A549 (cell line): ENCODE measurements at regions not wholly inside any gene's neighbourhood (a gene's known extent, or its start where the extent isn't known, plus 50 kb on each side); places are given as distances from the start of the nearest gene placed in this dataset.

Source experiments
- ATAC-seq, 2 experiments: fragments of 200-7000 bp in 1 of 2; fragments of >200 bp in 1 of 2; cut with Nextera tagmentation in 1 of 2; cut with Tn5 transposase in 1 of 2; 3 replicates each; pipeline versions ENCODE4 v1.8.0 to v1.9.1; 2018 to 2020; ENCODE audit warnings: mild to moderate bottlenecking in 1 of 2, moderate library complexity in 1 of 2
- CTCF ChIA-PET: fragments of 300-600 bp; sonication (Branson Sonifier 250); formaldehyde crosslinking; extraction: SDS; loops from one replicate; lab custom pipeline; 2021; ENCODE audit warnings: antibody characterized with exemption, inconsistent platforms; lab: Yijun Ruan, JAX
- POLR2A ChIA-PET: fragments of 350-600 bp; formaldehyde crosslinking; extraction: SDS; loops from one replicate; lab custom pipeline; 2021; ENCODE audit warnings: antibody characterized with exemption, inconsistent platforms; lab: Yijun Ruan, JAX
- DNase-seq, 2 experiments: peaks; one replicate each; pipeline versions ENCODE4 v3.0.0 to v3.0.0-alpha.2; 2011 to 2016; ENCODE audit warnings: low read depth in 1 of 2, low spot score in 1 of 2
- FAIRE-seq: peaks from 2 replicates; lab custom pipeline; 2011; peaks lifted over from hg19 to GRCh38; lab: Jason Lieb, UNC
- H3K27ac ChIP-seq, 2 experiments: fragments of >200 bp; sonication (Bioruptor Twin); formaldehyde crosslinking; 3 replicates each; pipeline ENCODE4 v1.5.1; 2016 to 2017
- H3K4me1 ChIP-seq: fragments of >200 bp; sonication (Bioruptor Twin); formaldehyde crosslinking; 3 replicates; pipeline ENCODE4 v1.6.1; 2016
- H3K4me2 ChIP-seq: fragments of >200 bp; sonication (Bioruptor Twin); formaldehyde crosslinking; 3 replicates; pipeline ENCODE4 v1.6.1; 2016
- H3K4me3 ChIP-seq: fragments of >200 bp; sonication (Bioruptor Twin); formaldehyde crosslinking; 3 replicates; pipeline ENCODE4 v1.5.1; 2016
- H3K9me3 ChIP-seq: fragments of >200 bp; sonication (Bioruptor Twin); formaldehyde crosslinking; 3 replicates; pipeline ENCODE4 v1.6.1; 2016
- BHLHE40 ChIP-seq: IDR thresholded peaks from 2 replicates; pipeline ENCODE4 v1.6.1; 2012; ENCODE audit warnings: low read depth, low read length, inconsistent platforms
- CHD2 ChIP-seq: fragments of 150-350 bp; IDR thresholded peaks from 2 replicates; pipeline ENCODE4 v1.6.1; 2014; ENCODE audit warnings: low read length; ENCODE audit not compliant: partially characterized antibody
- CHD4 ChIP-seq: fragments of 200-600 bp; sonication (generic); IDR thresholded peaks from 2 replicates; pipeline ENCODE4 v1.6.1; 2016; ENCODE audit warnings: antibody characterized with exemption, mild to moderate bottlenecking, borderline replicate concordance
- ESRRA ChIP-seq: fragments of 150-350 bp; IDR thresholded peaks from 2 replicates; pipeline ENCODE4 v1.6.1; 2014; ENCODE audit warnings: mild to moderate bottlenecking, low read length, borderline replicate concordance
- FOSL2 ChIP-seq, 2 experiments: fragments of 450-650 bp in 1 of 2; fragments of >200 bp in 1 of 2; sonication (Bioruptor Twin) in 1 of 2; formaldehyde crosslinking; IDR thresholded peaks; 2 replicates each; pipeline versions ENCODE4 v1.5.0 to v1.6.1; 2016 to 2020; ENCODE audit warnings: mild to moderate bottlenecking in 1 of 2, moderate library complexity in 1 of 2
- HOXB13 ChIP-seq: fragments of 250-450 bp; sonication (Bioruptor Pico); IDR thresholded peaks from 2 replicates; pipeline ENCODE4 v1.5.0; 2020; ENCODE audit warnings: low read depth, mild to moderate bottlenecking, moderate library complexity
- MYC ChIP-seq: IDR thresholded peaks from 2 replicates; pipeline ENCODE4 v1.6.1; 2012; ENCODE audit warnings: mild to moderate bottlenecking, inconsistent platforms, low read length, improper control_type of control experiment, borderline replicate concordance
- PHF8 ChIP-seq: fragments of 200-600 bp; sonication (generic); IDR thresholded peaks from 2 replicates; pipeline ENCODE4 v1.6.1; 2016; ENCODE audit warnings: low read depth, mild to moderate bottlenecking, antibody characterized with exemption, moderate library complexity, borderline replicate concordance
- POLR2A ChIP-seq: IDR thresholded peaks from 2 replicates; pipeline ENCODE4 v1.6.1; 2012; ENCODE audit warnings: mild to moderate bottlenecking, low read length
- RAD21 ChIP-seq, 2 experiments: fragments of >200 bp in 1 of 2; sonication (Bioruptor Twin) in 1 of 2; formaldehyde crosslinking in 1 of 2; IDR thresholded peaks in 1 of 2; conservative IDR thresholded peaks in 1 of 2; 2 replicates in 1 of 2; 3 replicates in 1 of 2; pipeline ENCODE4 v1.6.1; 2012 to 2018; ENCODE audit warnings: inconsistent platforms in 1 of 2
- RCOR1 ChIP-seq: fragments of 150-350 bp; IDR thresholded peaks from 2 replicates; pipeline ENCODE4 v1.6.1; 2014; ENCODE audit warnings: antibody characterized with exemption, low read length, low read depth
- RNF2 ChIP-seq: fragments of 200-600 bp; sonication (generic); IDR thresholded peaks from 2 replicates; pipeline ENCODE4 v1.6.1; 2016; ENCODE audit warnings: low read depth, mild to moderate bottlenecking, antibody characterized with exemption, moderate library complexity, borderline replicate concordance
- SMC3 ChIP-seq: fragments of >200 bp; sonication (Bioruptor Twin); formaldehyde crosslinking; IDR thresholded peaks from 3 replicates; pipeline ENCODE4 v1.6.1; 2018; ENCODE audit warnings: inconsistent platforms
- SREBF2 ChIP-seq: fragments of 450-650 bp; IDR thresholded peaks from 2 replicates; pipeline ENCODE4 v1.6.1; 2014; ENCODE audit warnings: mild to moderate bottlenecking, moderate library complexity
- TP53 ChIP-seq: fragments of 250-450 bp; sonication (Bioruptor Pico); IDR thresholded peaks from 2 replicates; pipeline ENCODE4 v1.5.0; 2021; ENCODE audit warnings: mild to moderate bottlenecking, moderate library complexity
- ZNF302 ChIP-seq: fragments of 250-450 bp; sonication (Bioruptor Pico); IDR thresholded peaks from 2 replicates; pipeline ENCODE4 v1.9.0; 2021; ENCODE audit warnings: inconsistent platforms, mild to moderate bottlenecking, moderate library complexity
- WGBS: methylation state at CpG from one replicate; pipeline ENCODE4 v1.1.6; 2017; ENCODE audit errors: missing lambda C conversion rate; 5-methylcytosine and 5-hydroxymethylcytosine counted together
- TF ChIP-seq, protein P1 (sequence below): fragments of >200 bp; sonication (Bioruptor Twin); formaldehyde crosslinking; IDR thresholded peaks from 2 replicates; pipeline ENCODE4 v1.6.1; 2016
- TF ChIP-seq, protein P2 (sequence below): IDR thresholded peaks from 2 replicates; pipeline ENCODE4 v1.6.1; 2012; ENCODE audit warnings: low read depth, borderline replicate concordance
- TF ChIP-seq, protein P3 (sequence below): fragments of >200 bp; sonication (Bioruptor Twin); formaldehyde crosslinking; IDR thresholded peaks from 3 replicates; pipeline ENCODE4 v1.5.1; 2016
- TF ChIP-seq, protein P4 (sequence below): fragments of 250-450 bp; sonication (Bioruptor Pico); IDR thresholded peaks from 2 replicates; pipeline ENCODE4 v1.5.0; 2021; ENCODE audit warnings: mild to moderate bottlenecking, moderate library complexity, borderline replicate concordance
- TF ChIP-seq, protein P5 (sequence below): fragments of 150-350 bp; IDR thresholded peaks from 2 replicates; pipeline ENCODE4 v1.6.1; 2014; ENCODE audit warnings: low read depth, mild to moderate bottlenecking, low read length
- TF ChIP-seq, protein P6 (sequence below): fragments of 450-650 bp; IDR thresholded peaks from 2 replicates; pipeline ENCODE4 v1.6.1; 2014; ENCODE audit warnings: antibody characterized with exemption
- TF ChIP-seq, protein P7 (sequence below): IDR thresholded peaks from 2 replicates; pipeline ENCODE4 v1.6.1; 2012
- TF ChIP-seq, protein P8 (sequence below): fragments of 250-450 bp; sonication (Bioruptor Pico); IDR thresholded peaks from 2 replicates; pipeline ENCODE4 v1.5.0; 2020; ENCODE audit warnings: low read depth, mild to moderate bottlenecking, moderate library complexity
- TF ChIP-seq, protein P9 (sequence below): fragments of >200 bp; sonication (Bioruptor Twin); formaldehyde crosslinking; IDR thresholded peaks from 3 replicates; pipeline ENCODE4 v1.6.1; 2016

DNA sequence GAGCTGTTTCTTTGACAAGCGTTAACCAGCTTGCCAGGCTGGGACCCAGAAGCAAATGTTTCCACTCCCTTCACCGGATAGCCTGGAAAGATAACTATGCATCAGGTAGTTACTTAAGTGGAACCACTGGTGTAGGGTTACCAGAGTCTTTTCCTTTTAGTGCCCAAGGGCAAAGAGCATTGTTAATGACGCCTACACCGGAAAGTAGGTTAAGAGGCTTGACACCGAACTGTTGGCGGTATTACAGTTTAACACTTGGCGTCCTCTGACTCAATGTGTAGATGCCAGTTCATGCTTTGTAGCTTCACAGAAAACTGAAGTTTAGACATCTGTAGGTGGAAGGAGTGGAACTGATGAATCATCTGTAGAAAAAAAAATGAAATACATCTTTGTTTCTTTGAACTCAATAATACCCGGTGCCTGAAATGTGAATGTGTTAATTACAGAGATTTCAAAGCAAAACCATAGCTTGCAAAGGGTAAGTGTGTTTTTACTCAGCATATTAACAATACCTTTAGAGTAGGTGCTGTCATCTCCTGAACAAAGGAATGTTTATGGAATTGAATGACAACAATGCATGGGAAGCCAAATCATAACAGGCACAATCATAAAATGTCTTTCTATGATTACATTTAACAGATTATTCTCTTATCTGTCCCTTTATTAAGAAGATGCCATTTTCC, 426.7 kb upstream of the SALL1 start:
- FAIRE-seq (no peak), DNase-seq (peak in 1 of 2 experiments; percentile 20), ATAC-seq (no peak)
- 0 out of 6 replicates have a peak overlapping the region, but pooled peaks of 1 of the 2 experiments have one; percentile 18 for H3K27ac ChIP-seq
- WGBS, result 36% methylated on average over 8 of the region's 8 CpGs
- no peaks in the 10 kb centered on the region for H3K9me3 ChIP-seq
- H3K4me2 ChIP-seq, result peak overlapping the region; percentile 32; the same call in 1 of the 3 replicates
- CTCF ChIA-PET, result interaction anchor here (1.0 kb wide), 1 partner anchor 11 kb away, joined by 3 read pairs; no protein-coding TSS in a partner anchor
- TF ChIP-seq, protein P1, sequence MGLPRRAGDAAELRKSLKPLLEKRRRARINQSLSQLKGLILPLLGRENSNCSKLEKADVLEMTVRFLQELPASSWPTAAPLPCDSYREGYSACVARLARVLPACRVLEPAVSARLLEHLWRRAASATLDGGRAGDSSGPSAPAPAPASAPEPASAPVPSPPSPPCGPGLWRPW, result no peak
- TF ChIP-seq, protein P2, sequence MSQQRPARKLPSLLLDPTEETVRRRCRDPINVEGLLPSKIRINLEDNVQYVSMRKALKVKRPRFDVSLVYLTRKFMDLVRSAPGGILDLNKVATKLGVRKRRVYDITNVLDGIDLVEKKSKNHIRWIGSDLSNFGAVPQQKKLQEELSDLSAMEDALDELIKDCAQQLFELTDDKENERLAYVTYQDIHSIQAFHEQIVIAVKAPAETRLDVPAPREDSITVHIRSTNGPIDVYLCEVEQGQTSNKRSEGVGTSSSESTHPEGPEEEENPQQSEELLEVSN, result no peak
- TF ChIP-seq ESRRA, result no peak
- no peak for TF ChIP-seq RAD21 (conservative IDR thresholded peaks at IDR 0.05 in 1 of 2, IDR thresholded peaks at IDR 0.05 in 1 of 2)
- TF ChIP-seq, protein P3, sequence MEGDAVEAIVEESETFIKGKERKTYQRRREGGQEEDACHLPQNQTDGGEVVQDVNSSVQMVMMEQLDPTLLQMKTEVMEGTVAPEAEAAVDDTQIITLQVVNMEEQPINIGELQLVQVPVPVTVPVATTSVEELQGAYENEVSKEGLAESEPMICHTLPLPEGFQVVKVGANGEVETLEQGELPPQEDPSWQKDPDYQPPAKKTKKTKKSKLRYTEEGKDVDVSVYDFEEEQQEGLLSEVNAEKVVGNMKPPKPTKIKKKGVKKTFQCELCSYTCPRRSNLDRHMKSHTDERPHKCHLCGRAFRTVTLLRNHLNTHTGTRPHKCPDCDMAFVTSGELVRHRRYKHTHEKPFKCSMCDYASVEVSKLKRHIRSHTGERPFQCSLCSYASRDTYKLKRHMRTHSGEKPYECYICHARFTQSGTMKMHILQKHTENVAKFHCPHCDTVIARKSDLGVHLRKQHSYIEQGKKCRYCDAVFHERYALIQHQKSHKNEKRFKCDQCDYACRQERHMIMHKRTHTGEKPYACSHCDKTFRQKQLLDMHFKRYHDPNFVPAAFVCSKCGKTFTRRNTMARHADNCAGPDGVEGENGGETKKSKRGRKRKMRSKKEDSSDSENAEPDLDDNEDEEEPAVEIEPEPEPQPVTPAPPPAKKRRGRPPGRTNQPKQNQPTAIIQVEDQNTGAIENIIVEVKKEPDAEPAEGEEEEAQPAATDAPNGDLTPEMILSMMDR, result no peak
- TF ChIP-seq, protein P4, sequence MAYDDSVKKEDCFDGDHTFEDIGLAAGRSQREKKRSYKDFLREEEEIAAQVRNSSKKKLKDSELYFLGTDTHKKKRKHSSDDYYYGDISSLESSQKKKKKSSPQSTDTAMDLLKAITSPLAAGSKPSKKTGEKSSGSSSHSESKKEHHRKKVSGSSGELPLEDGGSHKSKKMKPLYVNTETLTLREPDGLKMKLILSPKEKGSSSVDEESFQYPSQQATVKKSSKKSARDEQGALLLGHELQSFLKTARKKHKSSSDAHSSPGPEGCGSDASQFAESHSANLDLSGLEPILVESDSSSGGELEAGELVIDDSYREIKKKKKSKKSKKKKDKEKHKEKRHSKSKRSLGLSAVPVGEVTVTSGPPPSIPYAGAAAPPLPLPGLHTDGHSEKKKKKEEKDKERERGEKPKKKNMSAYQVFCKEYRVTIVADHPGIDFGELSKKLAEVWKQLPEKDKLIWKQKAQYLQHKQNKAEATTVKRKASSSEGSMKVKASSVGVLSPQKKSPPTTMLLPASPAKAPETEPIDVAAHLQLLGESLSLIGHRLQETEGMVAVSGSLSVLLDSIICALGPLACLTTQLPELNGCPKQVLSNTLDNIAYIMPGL (CRISPR knock-in tag), result no peak
- no peak for TF ChIP-seq ZNF302 (CRISPR knock-in tag)
- TF ChIP-seq BHLHE40, result no peak
- no peak for TF ChIP-seq FOSL2 (IDR thresholded peaks at IDR 0.05)
- no peak for TF ChIP-seq FOSL2 (CRISPR knock-in tag; IDR thresholded peaks at IDR 0.05)
- no peak for TF ChIP-seq POLR2A
- TF ChIP-seq CHD2, result no peak
- TF ChIP-seq TP53 (CRISPR knock-in tag), result no peak
- TF ChIP-seq, protein P5, sequence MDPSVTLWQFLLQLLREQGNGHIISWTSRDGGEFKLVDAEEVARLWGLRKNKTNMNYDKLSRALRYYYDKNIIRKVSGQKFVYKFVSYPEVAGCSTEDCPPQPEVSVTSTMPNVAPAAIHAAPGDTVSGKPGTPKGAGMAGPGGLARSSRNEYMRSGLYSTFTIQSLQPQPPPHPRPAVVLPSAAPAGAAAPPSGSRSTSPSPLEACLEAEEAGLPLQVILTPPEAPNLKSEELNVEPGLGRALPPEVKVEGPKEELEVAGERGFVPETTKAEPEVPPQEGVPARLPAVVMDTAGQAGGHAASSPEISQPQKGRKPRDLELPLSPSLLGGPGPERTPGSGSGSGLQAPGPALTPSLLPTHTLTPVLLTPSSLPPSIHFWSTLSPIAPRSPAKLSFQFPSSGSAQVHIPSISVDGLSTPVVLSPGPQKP, result no peak
- TF ChIP-seq, protein P6, sequence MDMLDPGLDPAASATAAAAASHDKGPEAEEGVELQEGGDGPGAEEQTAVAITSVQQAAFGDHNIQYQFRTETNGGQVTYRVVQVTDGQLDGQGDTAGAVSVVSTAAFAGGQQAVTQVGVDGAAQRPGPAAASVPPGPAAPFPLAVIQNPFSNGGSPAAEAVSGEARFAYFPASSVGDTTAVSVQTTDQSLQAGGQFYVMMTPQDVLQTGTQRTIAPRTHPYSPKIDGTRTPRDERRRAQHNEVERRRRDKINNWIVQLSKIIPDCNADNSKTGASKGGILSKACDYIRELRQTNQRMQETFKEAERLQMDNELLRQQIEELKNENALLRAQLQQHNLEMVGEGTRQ, result no peak
- no peak for TF ChIP-seq SREBF2
- TF ChIP-seq RNF2, result no peak
- 0 out of 3 replicates have a peak, but pooled peaks cover 3% of the 10 kb centered on the region for H3K4me1 ChIP-seq
- H3K4me3 ChIP-seq, result no peak overlapping the region
- POLR2A ChIA-PET, result no interaction called here

DNA sequence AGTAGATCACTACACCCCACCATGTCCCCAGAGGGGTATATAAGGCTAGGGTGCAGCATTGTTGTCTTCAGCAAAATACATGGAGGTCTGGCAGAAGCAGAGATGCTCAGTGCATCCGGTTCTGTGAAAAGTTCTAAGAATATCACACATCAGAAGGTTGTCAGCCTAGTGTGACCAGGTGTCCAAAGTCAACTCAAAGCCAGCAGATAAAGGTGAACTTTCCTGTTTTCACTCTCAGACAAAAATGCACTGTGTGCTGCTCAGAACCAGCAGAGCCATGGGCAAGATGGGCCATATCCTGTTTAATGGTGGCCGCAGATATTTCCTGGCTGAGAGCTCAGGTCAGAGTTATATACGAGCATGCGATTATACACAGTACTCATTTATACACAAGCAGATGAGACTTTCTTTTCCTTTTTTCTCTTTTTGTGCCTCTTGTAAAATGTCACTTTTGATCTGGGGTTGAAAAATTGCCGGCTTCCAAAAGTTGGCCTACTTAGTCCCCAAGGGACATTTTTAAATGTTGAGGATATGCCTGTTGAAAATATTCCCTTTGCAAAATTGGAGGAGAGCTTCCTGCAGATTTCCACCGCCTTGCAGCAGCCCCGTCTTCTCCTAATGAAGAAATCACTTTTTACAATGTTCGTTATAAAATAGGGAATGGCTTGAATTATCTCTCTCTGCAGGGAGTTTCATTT, 425.6 kb upstream of the SALL1 start:
- FAIRE-seq, result no peak
- no peak overlapping the region for H3K4me2 ChIP-seq
- H3K4me3 ChIP-seq, result no peak overlapping the region
- CTCF ChIA-PET, result no interaction called here
- ATAC-seq, result no peak
- H3K9me3 ChIP-seq, result no peaks in the 10 kb centered on the region
- POLR2A ChIA-PET, result no interaction called here
- WGBS, result 77% methylated on average over 8 of the region's 8 CpGs
- no peak overlapping the region for H3K27ac ChIP-seq
- no peak for DNase-seq
- H3K4me1 ChIP-seq, result 0 out of 3 replicates have a peak, but pooled peaks cover 3% of the 10 kb centered on the region
- no peak for TF ChIP-seq RCOR1
- no peak for TF ChIP-seq SMC3
- TF ChIP-seq PHF8, result no peak
- TF ChIP-seq, protein P7, sequence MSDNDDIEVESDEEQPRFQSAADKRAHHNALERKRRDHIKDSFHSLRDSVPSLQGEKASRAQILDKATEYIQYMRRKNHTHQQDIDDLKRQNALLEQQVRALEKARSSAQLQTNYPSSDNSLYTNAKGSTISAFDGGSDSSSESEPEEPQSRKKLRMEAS, result no peak
- no peak for TF ChIP-seq CHD2
- no peak for TF ChIP-seq CHD4
- TF ChIP-seq, protein P8, sequence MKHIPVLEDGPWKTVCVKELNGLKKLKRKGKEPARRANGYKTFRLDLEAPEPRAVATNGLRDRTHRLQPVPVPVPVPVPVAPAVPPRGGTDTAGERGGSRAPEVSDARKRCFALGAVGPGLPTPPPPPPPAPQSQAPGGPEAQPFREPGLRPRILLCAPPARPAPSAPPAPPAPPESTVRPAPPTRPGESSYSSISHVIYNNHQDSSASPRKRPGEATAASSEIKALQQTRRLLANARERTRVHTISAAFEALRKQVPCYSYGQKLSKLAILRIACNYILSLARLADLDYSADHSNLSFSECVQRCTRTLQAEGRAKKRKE, result no peak
- TF ChIP-seq, protein P9, sequence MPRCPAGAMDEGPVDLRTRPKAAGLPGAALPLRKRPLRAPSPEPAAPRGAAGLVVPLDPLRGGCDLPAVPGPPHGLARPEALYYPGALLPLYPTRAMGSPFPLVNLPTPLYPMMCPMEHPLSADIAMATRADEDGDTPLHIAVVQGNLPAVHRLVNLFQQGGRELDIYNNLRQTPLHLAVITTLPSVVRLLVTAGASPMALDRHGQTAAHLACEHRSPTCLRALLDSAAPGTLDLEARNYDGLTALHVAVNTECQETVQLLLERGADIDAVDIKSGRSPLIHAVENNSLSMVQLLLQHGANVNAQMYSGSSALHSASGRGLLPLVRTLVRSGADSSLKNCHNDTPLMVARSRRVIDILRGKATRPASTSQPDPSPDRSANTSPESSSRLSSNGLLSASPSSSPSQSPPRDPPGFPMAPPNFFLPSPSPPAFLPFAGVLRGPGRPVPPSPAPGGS, result no peak
- no peak for TF ChIP-seq HOXB13 (CRISPR knock-in tag)
- no peak for TF ChIP-seq FOSL2 (IDR thresholded peaks at IDR 0.05)
- no peak for TF ChIP-seq FOSL2 (CRISPR knock-in tag; IDR thresholded peaks at IDR 0.05)
- no peak for TF ChIP-seq MYC
